HG03469 (cell line): ENCODE measurements at regions not wholly inside any gene's neighbourhood (a gene's known extent, or its start where the extent isn't known, plus 50 kb on each side); places are given as distances from the start of the nearest gene placed in this dataset.
"Not testable (repeated sequence)": the region's sequence is repeated elsewhere in the genome, so short reads cannot be mapped to it uniquely, and the experiment has no call there.

ENCODE experiments used
- ATAC-seq: cut with Tn5 transposase; IDR thresholded peaks from one replicate; pipeline ENCODE4 v1.9.1; 2021; ENCODE audit warnings: mild to moderate bottlenecking, moderate library complexity, moderate number of reproducible peaks; ENCODE audit not compliant: unreplicated experiment

GRCh38 chr10:107548301-107548700, 383.8 kb upstream of the SORCS1 start:
- ATAC-seq: no peak

GRCh38 chr10:107546986-107547385, 382.5 kb upstream of the SORCS1 start:
- ATAC-seq: no peak

- ATAC-seq: no peak
Measured at GRCh38 chr10:107546284-107546683, 381.8 kb upstream of the SORCS1 start.

GRCh38 chr10:107545717-107546116, 381.2 kb upstream of the SORCS1 start:
- ATAC-seq: no peak

GRCh38 chr10:107544706-107545520, 380.4 kb upstream of the SORCS1 start:
- no peak for ATAC-seq

GRCh38 chr10:107542607-107543006, 378.1 kb upstream of the SORCS1 start:
- ATAC-seq: no peak

- ATAC-seq: no peak
Measured at GRCh38 chr10:107542016-107542415, 377.5 kb upstream of the SORCS1 start.

GRCh38 chr10:107540981-107541380, 376.5 kb upstream of the SORCS1 start:
- ATAC-seq: no peak

GRCh38 chr10:107529350-107529749, 364.8 kb upstream of the SORCS1 start:
- no peak for ATAC-seq

- ATAC-seq: no peak
Measured at GRCh38 chr10:107520348-107520747, 355.8 kb upstream of the SORCS1 start.

- no peak for ATAC-seq
Measured at GRCh38 chr10:107517811-107518210, 353.3 kb upstream of the SORCS1 start.

- no peak for ATAC-seq
Measured at GRCh38 chr10:107516349-107516748, 351.8 kb upstream of the SORCS1 start.

GRCh38 chr10:107504011-107504410, 339.5 kb upstream of the SORCS1 start:
- not testable (repeated sequence) for ATAC-seq

GRCh38 chr10:107502229-107502985, 337.9 kb upstream of the SORCS1 start:
- no peak for ATAC-seq

GRCh38 chr10:107498983-107499382, 334.5 kb upstream of the SORCS1 start:
- ATAC-seq: no peak

- ATAC-seq: no peak
Measured at GRCh38 chr10:107497024-107497423, 332.5 kb upstream of the SORCS1 start.

- ATAC-seq: no peak
Measured at GRCh38 chr10:107496594-107496993, 332.1 kb upstream of the SORCS1 start.

GRCh38 chr10:107492389-107492788, 327.9 kb upstream of the SORCS1 start:
- no peak for ATAC-seq

- no peak for ATAC-seq
Measured at GRCh38 chr10:107490389-107490788, 325.9 kb upstream of the SORCS1 start.

GRCh38 chr10:107487284-107487683, 322.8 kb upstream of the SORCS1 start:
- ATAC-seq: no peak

- no peak for ATAC-seq
Measured at GRCh38 chr10:107485019-107485418, 320.5 kb upstream of the SORCS1 start.

GRCh38 chr10:107481881-107482280, 317.4 kb upstream of the SORCS1 start:
- no peak for ATAC-seq
